ENCODE measurements at regions not wholly inside any gene's neighbourhood (a gene's known extent, or its start where the extent isn't known, plus 50 kb on each side); places are given as distances from the start of the nearest gene placed in this dataset.

- DNase-seq: peak; percentile 43 to 87
- no peaks in the 10 kb centered on the region for H3K9me3 ChIP-seq (ENCODE audit: control insufficient read depth, insufficient read depth, low read length)
- intact Hi-C loops (cut with micrococcal nuclease): loop anchor here (1.0 to 10.0 kb wide), 3 partner anchors 405 to 1304 kb away; no protein-coding TSS in a partner anchor
- peak; percentile 91 for TF ChIP-seq CTCF (IDR thresholded peaks at IDR 0.05)
- Mint-ChIP-seq H3K9me3 (no peaks in the 10 kb centered on the region), H3K4me1 (peaks cover 6 to 7% of the 10 kb centered on the region in 2 donors), H3K27me3 (ENCODE audit: low read depth in 2 of 2) (no peaks in the 10 kb centered on the region), H3K27ac (peak overlapping the region; percentile 34 to 69), H3K4me3 (peak overlapping the region; percentile 6), H3K36me3 (no peaks in the 10 kb centered on the region)
- 4% methylated on average over 4 of the region's 7 CpGs for WGBS (ENCODE audit: insufficient coverage)
- H3K36me3 ChIP-seq (ENCODE audit: control insufficient read depth, insufficient read depth, low read length): peaks cover 9% of the 10 kb centered on the region
- ATAC-seq: peak; percentile 82 to 94 (median 89)
- no peaks in the 10 kb centered on the region for H3K27me3 ChIP-seq (ENCODE audit: control insufficient read depth, insufficient read depth, low read length)
- H3K4me1 ChIP-seq (ENCODE audit: control insufficient read depth, insufficient read depth, low read length): peaks cover 7% of the 10 kb centered on the region
- H3K4me3 ChIP-seq (ENCODE audit: low read length): no peak overlapping the region
- H3K27ac ChIP-seq (ENCODE audit: low read length): no peak overlapping the region
Observed at GRCh38 chr1:173420330-173420806, 56.8 kb upstream of the PRDX6 start.

- H3K9me3 ChIP-seq (ENCODE audit: control insufficient read depth, insufficient read depth, low read length): no peaks in the 10 kb centered on the region
- H3K36me3 ChIP-seq (ENCODE audit: control insufficient read depth, insufficient read depth, low read length): peaks cover 7% of the 10 kb centered on the region
- H3K4me3 Mint-ChIP-seq: no peak overlapping the region
- H3K27me3 Mint-ChIP-seq (ENCODE audit: low read depth in 2 of 2): no peaks in the 10 kb centered on the region
- peaks cover 6 to 7% of the 10 kb centered on the region in 2 donors for H3K4me1 Mint-ChIP-seq
- WGBS (ENCODE audit: insufficient coverage): 97% methylated on average over 4 of the region's 4 CpGs
- DNase-seq: no peak
- H3K27me3 ChIP-seq (ENCODE audit: control insufficient read depth, insufficient read depth, low read length): no peaks in the 10 kb centered on the region
- no peak for ATAC-seq
- no peak overlapping the region for H3K27ac ChIP-seq (ENCODE audit: low read length)
- no peak for TF ChIP-seq CTCF (IDR thresholded peaks at IDR 0.05)
- H3K9me3 Mint-ChIP-seq: no peaks in the 10 kb centered on the region
- H3K36me3 Mint-ChIP-seq: no peaks in the 10 kb centered on the region
- intact Hi-C loops (cut with micrococcal nuclease): loop anchor here (5.0 to 10.0 kb wide), 2 partner anchors 531 to 1304 kb away; no protein-coding TSS in a partner anchor
- H3K27ac Mint-ChIP-seq: peak overlapping the region in 1 of 2 donors; percentile 7
- no peak overlapping the region for H3K4me3 ChIP-seq (ENCODE audit: low read length)
- peaks cover 7% of the 10 kb centered on the region for H3K4me1 ChIP-seq (ENCODE audit: control insufficient read depth, insufficient read depth, low read length)
Observed at GRCh38 chr1:173421286-173421685, 55.8 kb upstream of the PRDX6 start.

DNA sequence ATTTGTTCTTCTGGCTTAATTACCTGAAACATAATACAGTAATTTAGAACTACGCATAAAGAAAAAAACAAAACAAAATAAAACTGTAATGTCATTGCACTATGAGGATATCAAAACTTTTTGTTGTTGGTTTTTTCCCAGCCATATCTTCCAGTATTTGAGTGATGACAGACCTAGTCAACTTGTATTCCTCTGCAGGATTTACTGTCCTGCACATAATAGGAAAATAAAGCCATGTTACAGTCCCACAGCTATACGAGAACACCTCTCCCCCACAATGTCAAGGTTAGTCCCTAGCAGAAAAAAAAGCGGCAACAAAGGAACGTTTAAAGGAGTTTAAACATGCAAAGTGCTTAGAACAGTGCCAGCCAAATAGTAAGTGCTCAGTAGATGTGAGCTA lies 55.3 kb upstream of the PRDX6 start:
- intact Hi-C loops (cut with micrococcal nuclease): loop anchor here (5.0 to 10.0 kb wide), 2 partner anchors 531 to 1303 kb away; no protein-coding TSS in a partner anchor
- no peak for ATAC-seq
- no peak overlapping the region for H3K27ac Mint-ChIP-seq
- 92% methylated on average over 3 of the region's 4 CpGs for WGBS (ENCODE audit: insufficient coverage)
- no peak for DNase-seq
- peaks cover 6 to 7% of the 10 kb centered on the region in 2 donors for H3K4me1 Mint-ChIP-seq
- Histone ChIP-seq H3K27ac (ENCODE audit: low read length) (no peak overlapping the region), H3K4me1 (ENCODE audit: control insufficient read depth, insufficient read depth, low read length) (peaks cover 7% of the 10 kb centered on the region), H3K27me3 (ENCODE audit: control insufficient read depth, insufficient read depth, low read length) (no peaks in the 10 kb centered on the region), H3K9me3 (ENCODE audit: control insufficient read depth, insufficient read depth, low read length) (no peaks in the 10 kb centered on the region), H3K36me3 (ENCODE audit: control insufficient read depth, insufficient read depth, low read length) (peaks cover 7% of the 10 kb centered on the region), H3K4me3 (ENCODE audit: low read length) (no peak overlapping the region)
- TF ChIP-seq CTCF (IDR thresholded peaks at IDR 0.05): no peak
- H3K36me3 Mint-ChIP-seq: no peaks in the 10 kb centered on the region
- no peaks in the 10 kb centered on the region for H3K9me3 Mint-ChIP-seq
- no peak overlapping the region for H3K4me3 Mint-ChIP-seq
- H3K27me3 Mint-ChIP-seq (ENCODE audit: low read depth in 2 of 2): no peaks in the 10 kb centered on the region

DNA sequence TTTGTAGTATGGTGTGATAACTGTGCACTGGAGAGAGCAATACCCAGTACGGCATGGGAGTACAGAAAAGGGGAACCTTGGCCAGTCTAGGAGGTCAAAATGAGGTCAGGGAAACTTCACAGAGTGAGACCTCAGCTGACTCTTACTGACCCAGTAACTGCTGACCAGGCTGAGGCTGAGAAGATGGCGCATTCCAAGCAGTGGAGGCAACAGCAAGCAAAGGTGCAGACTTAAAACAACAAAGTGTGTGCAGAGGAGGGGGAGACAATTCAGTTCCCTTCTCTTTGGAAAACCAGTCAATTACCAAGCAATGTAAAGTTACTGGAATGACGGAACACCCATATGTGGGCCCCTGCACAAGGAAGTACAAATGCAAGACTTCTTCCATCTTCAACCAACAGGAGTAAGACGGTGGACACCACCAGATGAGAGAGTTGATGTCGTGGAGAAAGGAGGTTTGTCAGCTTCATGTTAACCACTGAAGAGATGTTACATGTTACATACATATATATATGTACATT lies 54.6 kb upstream of the PRDX6 start:
- DNase-seq (no peak), ATAC-seq (peak in 2 of 3 donors; percentile 9 to 36)
- no peaks in the 10 kb centered on the region for H3K27me3 Mint-ChIP-seq (ENCODE audit: low read depth in 2 of 2)
- Histone ChIP-seq H3K4me3 (ENCODE audit: low read length) (no peak overlapping the region), H3K36me3 (ENCODE audit: control insufficient read depth, insufficient read depth, low read length) (peaks cover 5% of the 10 kb centered on the region), H3K27me3 (ENCODE audit: control insufficient read depth, insufficient read depth, low read length) (no peaks in the 10 kb centered on the region), H3K9me3 (ENCODE audit: control insufficient read depth, insufficient read depth, low read length) (no peaks in the 10 kb centered on the region), H3K27ac (ENCODE audit: low read length) (no peak overlapping the region), H3K4me1 (ENCODE audit: control insufficient read depth, insufficient read depth, low read length) (peaks cover 7% of the 10 kb centered on the region)
- no peaks in the 10 kb centered on the region for H3K9me3 Mint-ChIP-seq
- no peak overlapping the region for H3K27ac Mint-ChIP-seq
- intact Hi-C loops (cut with micrococcal nuclease): loop anchor here (5.0 to 10.0 kb wide), 2 partner anchors 530 to 1302 kb away; no protein-coding TSS in a partner anchor
- no peaks in the 10 kb centered on the region for H3K36me3 Mint-ChIP-seq
- TF ChIP-seq CTCF (IDR thresholded peaks at IDR 0.05): no peak
- WGBS (ENCODE audit: insufficient coverage): 62% methylated on average over 3 of the region's 5 CpGs
- H3K4me1 Mint-ChIP-seq: peaks cover 6 to 7% of the 10 kb centered on the region in 2 donors
- H3K4me3 Mint-ChIP-seq: no peak overlapping the region

All from natural killer cell (primary cell).